ENCODE measurements at regions not wholly inside any gene's neighbourhood (a gene's known extent, or its start where the extent isn't known, plus 50 kb on each side); places are given as distances from the start of the nearest gene placed in this dataset.

- no peak for TF ChIP-seq CTCF (IDR thresholded peaks at IDR 0.05; ENCODE audit: low read depth, low read length, poor library complexity, severe bottlenecking)
- no peak for TF ChIP-seq EZH2phosphoT487 (IDR thresholded peaks at IDR 0.05; ENCODE audit: borderline replicate concordance, low read length)
These were observed 354.7 kb downstream of the EIPR1 start for GRCh38 chr2:3022841-3023372.

Measured in DOHH2 (cell line).